K562 (cell line): ENCODE measurements at regions not wholly inside any gene's neighbourhood (a gene's known extent, or its start where the extent isn't known, plus 50 kb on each side); places are given as distances from the start of the nearest gene placed in this dataset.

ENCODE experiments used
- ATAC-seq: fragments of 200-7000 bp; cut with Tn5 transposase; 3 replicates; pipeline ENCODE4 v1.9.1; 2020; ENCODE audit warnings: moderate library complexity
- BruUV-seq: library from RNA; stranded (reverse); fragments of 400-500 nt; replicated peaks from 2 replicates; lab custom pipeline; 2021; lab: Mats Ljungman, UMichigan
- CTCF ChIA-PET: fragments of 300-600 bp; formaldehyde crosslinking; extraction: SDS; loops from one replicate; lab custom pipeline; 2021; ENCODE audit warnings: low intra/inter-chr PET ratio; lab: Yijun Ruan, JAX
- POLR2A ChIA-PET: fragments of 300-600, 350-650 bp; sonication (Branson Sonifier 250); formaldehyde crosslinking; extraction: SDS; loops from one replicate; lab custom pipeline; 2021; ENCODE audit warnings: antibody characterized with exemption, inconsistent platforms; lab: Yijun Ruan, JAX
- DNase-seq, 4 experiments: peaks; one replicate each; pipeline versions ENCODE4 v3.0.0 to v3.0.0-alpha.2; 2011 to 2018; ENCODE audit warnings: low spot score in 3 of 4, mixed read lengths in 3 of 4; ENCODE audit errors: extremely low read depth in 1 of 4
- FAIRE-seq: peaks from 2 replicates; lab custom pipeline; 2011; peaks lifted over from hg19 to GRCh38; lab: Jason Lieb, UNC
- H2AFZ ChIP-seq: 2 replicates; pipeline ENCODE4 v1.6.0; 2011; ENCODE audit warnings: low read depth, low read length, control low read depth, inconsistent platforms
- H3K27ac ChIP-seq: fragments of 200-600 bp; 3 replicates; pipeline ENCODE4 v1.8.0; 2011; ENCODE audit warnings: low read depth, mild to moderate bottlenecking, control low read depth, inconsistent platforms, low read length, moderate library complexity, mixed read lengths; ENCODE audit errors: extremely low read depth
- H3K27me3 ChIP-seq, 2 experiments: fragments of 300-600 bp in 1 of 2; 2 replicates in 1 of 2; 3 replicates in 1 of 2; pipeline versions ENCODE4 v1.6.0 to v1.8.0; 2011; ENCODE audit warnings: inconsistent platforms in 2 of 2, low read length in 2 of 2, mild to moderate bottlenecking in 1 of 2, mixed read lengths in 1 of 2, moderate library complexity in 1 of 2; ENCODE audit not compliant: control insufficient read depth in 2 of 2, insufficient read depth in 2 of 2
- H3K36me3 ChIP-seq: fragments of 300-600 bp; 3 replicates; pipeline ENCODE4 v1.8.0; 2011; ENCODE audit warnings: mild to moderate bottlenecking, low read length, inconsistent platforms; ENCODE audit not compliant: control insufficient read depth, insufficient read depth
- H3K4me1 ChIP-seq, 2 experiments: fragments of 200-600 bp in 1 of 2; replicated peaks in 1 of 2; 2 replicates in 1 of 2; 3 replicates in 1 of 2; pipeline versions ENCODE4 v1.5.1 to v1.8.0; 2011; ENCODE audit warnings: inconsistent platforms in 2 of 2, low read length in 2 of 2, mild to moderate bottlenecking in 1 of 2, mixed read lengths in 1 of 2, moderate library complexity in 1 of 2; ENCODE audit not compliant: control insufficient read depth in 2 of 2, insufficient read depth in 2 of 2
- H3K4me2 ChIP-seq: 2 replicates; pipeline ENCODE4 v1.6.1; 2011; ENCODE audit warnings: low read length, control low read depth, inconsistent platforms, mixed read lengths; ENCODE audit not compliant: insufficient read depth
- H3K4me3 ChIP-seq: fragments of 200-600 bp; sonication (generic), shearing (Covaris generic); 2 replicates; pipeline ENCODE4 v1.5.1; 2016; ENCODE audit warnings: control low read depth, inconsistent platforms
- H3K79me2 ChIP-seq: fragments of 200-600 bp; 3 replicates; pipeline ENCODE4 v1.8.0; 2011; ENCODE audit warnings: low read length, inconsistent platforms; ENCODE audit not compliant: control insufficient read depth, insufficient read depth
- H3K9ac ChIP-seq, 2 experiments: 2 replicates each; pipeline versions ENCODE4 v1.6.0 to v1.6.1; 2011; ENCODE audit warnings: low read depth in 2 of 2, low read length in 2 of 2, control low read depth in 1 of 2, inconsistent platforms in 1 of 2, mild to moderate bottlenecking in 1 of 2, mixed read lengths in 1 of 2; ENCODE audit not compliant: insufficient read depth in 1 of 2
- H3K9me1 ChIP-seq: one replicate; pipeline ENCODE4 v1.6.0; 2011; ENCODE audit warnings: inconsistent platforms, mild to moderate bottlenecking, low read length, moderate library complexity; ENCODE audit not compliant: control insufficient read depth, insufficient read depth
- H3K9me3 ChIP-seq: replicated peaks from 2 replicates; pipeline ENCODE4 v1.5.1; 2011; ENCODE audit warnings: low read depth, low read length, inconsistent platforms; ENCODE audit not compliant: control insufficient read depth, insufficient read depth
- H4K20me1 ChIP-seq: replicated peaks from 2 replicates; pipeline ENCODE4 v1.6.1; 2011; ENCODE audit warnings: low read length, inconsistent platforms, mixed read lengths; ENCODE audit not compliant: control insufficient read depth, insufficient read depth
- HMG20B ChIP-seq: fragments of 250-450 bp; sonication (Bioruptor Pico); IDR thresholded peaks from 2 replicates; pipeline ENCODE4 v1.5.0; 2021; ENCODE audit warnings: mild to moderate bottlenecking
- MCM5 ChIP-seq: fragments of 450-650 bp; IDR thresholded peaks from 2 replicates; pipeline ENCODE4 v1.6.1; 2016; ENCODE audit warnings: low read depth
- NONO ChIP-seq, 2 experiments: fragments of 200-400 bp in 1 of 2; fragments of 450-650 bp in 1 of 2; formaldehyde crosslinking in 1 of 2; IDR thresholded peaks; 2 replicates each; pipeline ENCODE4 v1.6.1; 2017; ENCODE audit warnings: low read depth in 2 of 2, mild to moderate bottlenecking in 2 of 2, moderate library complexity in 2 of 2, low read length in 1 of 2
- PHF21A ChIP-seq: fragments of 450-650 bp; IDR thresholded peaks from 2 replicates; pipeline ENCODE4 v1.6.1; 2017; ENCODE audit warnings: low read depth, borderline replicate concordance
- ZNF232 ChIP-seq: sonication (generic); formaldehyde crosslinking; IDR thresholded peaks from 2 replicates; pipeline ENCODE4 v1.8.0; 2022; ENCODE audit warnings: mild to moderate bottlenecking, missing genetic modification reagents
- WGBS: fragments of 100-300 bp; shearing (Covaris generic); methylation state at CpG from one replicate; pipeline ENCODE4 v1.1.6; 2016; ENCODE audit warnings: low coverage, mixed read lengths; ENCODE audit not compliant: insufficient coverage; ENCODE audit errors: missing lambda C conversion rate; 5-methylcytosine and 5-hydroxymethylcytosine counted together
- in situ Hi-C: fragments of 300-500 bp; cut with MboI; formaldehyde crosslinking; loops from 4 replicates; pipeline ENCODE4 v1.15.0; 2018; ENCODE audit warnings: inconsistent platforms, mixed read lengths
- intact Hi-C: fragments of 100-400 bp; cut with micrococcal nuclease; formaldehyde crosslinking; loops from 2 replicates; pipeline ENCODE4 v1.14.2; 2022
- TF ChIP-seq, protein P1 (sequence below): fragments of 250-450 bp; sonication (Bioruptor Pico); IDR thresholded peaks from 2 replicates; pipeline ENCODE4 v1.8.0; 2021; ENCODE audit warnings: moderate library complexity, mild to moderate bottlenecking, inconsistent platforms
- TF ChIP-seq, protein P2 (sequence below): fragments of 250-450 bp; sonication (Bioruptor Pico); IDR thresholded peaks from 2 replicates; pipeline ENCODE4 v1.4.0; 2020
- TF ChIP-seq, protein P3 (sequence below): fragments of 450-650 bp; formaldehyde crosslinking; IDR thresholded peaks from 2 replicates; pipeline ENCODE4 v1.4.0; 2020; ENCODE audit warnings: mild to moderate bottlenecking, mixed read lengths
- TF ChIP-seq, protein P4 (sequence below): sonication (generic); formaldehyde crosslinking; IDR thresholded peaks from 2 replicates; pipeline ENCODE4 v1.8.0; 2022; ENCODE audit warnings: mild to moderate bottlenecking, missing genetic modification reagents, borderline replicate concordance

DNA sequence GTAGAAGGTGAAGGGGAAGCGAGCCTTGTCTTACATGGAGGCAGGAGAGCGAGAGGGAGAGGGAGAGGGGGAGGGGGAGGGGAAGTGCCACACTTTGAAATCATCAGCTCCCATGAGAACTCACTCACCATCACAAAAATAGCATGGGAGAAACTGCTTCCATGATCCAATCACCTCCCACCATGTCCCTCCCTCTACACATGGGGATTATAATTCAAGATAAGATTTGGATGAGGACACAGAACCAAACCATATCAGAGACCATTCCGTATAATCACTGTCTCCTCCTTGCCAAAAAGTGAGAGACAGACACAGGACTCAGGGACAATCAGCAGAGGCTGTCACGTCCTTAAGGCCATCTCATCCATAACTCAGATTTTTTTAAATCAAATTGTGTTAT is 187.7 kb upstream of the TAS2R1 start (continued):
- TF ChIP-seq, protein P1, sequence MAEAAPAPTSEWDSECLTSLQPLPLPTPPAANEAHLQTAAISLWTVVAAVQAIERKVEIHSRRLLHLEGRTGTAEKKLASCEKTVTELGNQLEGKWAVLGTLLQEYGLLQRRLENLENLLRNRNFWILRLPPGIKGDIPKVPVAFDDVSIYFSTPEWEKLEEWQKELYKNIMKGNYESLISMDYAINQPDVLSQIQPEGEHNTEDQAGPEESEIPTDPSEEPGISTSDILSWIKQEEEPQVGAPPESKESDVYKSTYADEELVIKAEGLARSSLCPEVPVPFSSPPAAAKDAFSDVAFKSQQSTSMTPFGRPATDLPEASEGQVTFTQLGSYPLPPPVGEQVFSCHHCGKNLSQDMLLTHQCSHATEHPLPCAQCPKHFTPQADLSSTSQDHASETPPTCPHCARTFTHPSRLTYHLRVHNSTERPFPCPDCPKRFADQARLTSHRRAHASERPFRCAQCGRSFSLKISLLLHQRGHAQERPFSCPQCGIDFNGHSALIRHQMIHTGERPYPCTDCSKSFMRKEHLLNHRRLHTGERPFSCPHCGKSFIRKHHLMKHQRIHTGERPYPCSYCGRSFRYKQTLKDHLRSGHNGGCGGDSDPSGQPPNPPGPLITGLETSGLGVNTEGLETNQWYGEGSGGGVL (CRISPR knock-in tag): no peak

DNA sequence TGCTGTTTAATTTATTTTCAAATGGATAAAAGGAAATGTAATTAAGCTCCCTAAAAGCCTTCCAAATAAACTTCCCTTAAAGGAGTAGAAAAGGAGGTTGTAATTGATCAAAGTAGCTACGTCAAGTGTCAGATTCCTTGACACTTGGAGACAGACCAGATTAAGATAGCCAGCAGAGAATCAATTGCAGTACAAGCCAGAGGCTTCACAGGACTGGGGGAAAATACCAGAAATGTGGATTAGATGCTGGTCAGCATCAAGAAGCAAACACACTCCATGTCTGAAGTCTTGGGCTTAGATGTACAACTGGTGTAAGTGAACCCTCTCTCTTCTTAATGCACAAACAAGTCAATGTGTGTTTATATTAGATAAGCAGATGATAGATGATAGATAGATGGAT is 184.9 kb upstream of the TAS2R1 start:
- FAIRE-seq (no peak), DNase-seq (no peak)
- in situ Hi-C loops: no loop called here
- TF ChIP-seq NONO (IDR thresholded peaks at IDR 0.05; ENCODE audit: low read depth in 2 of 2, low read length in 1 of 2): no peak
- TF ChIP-seq ZNF232 (CRISPR knock-in tag): no peak
- TF ChIP-seq, protein P2, sequence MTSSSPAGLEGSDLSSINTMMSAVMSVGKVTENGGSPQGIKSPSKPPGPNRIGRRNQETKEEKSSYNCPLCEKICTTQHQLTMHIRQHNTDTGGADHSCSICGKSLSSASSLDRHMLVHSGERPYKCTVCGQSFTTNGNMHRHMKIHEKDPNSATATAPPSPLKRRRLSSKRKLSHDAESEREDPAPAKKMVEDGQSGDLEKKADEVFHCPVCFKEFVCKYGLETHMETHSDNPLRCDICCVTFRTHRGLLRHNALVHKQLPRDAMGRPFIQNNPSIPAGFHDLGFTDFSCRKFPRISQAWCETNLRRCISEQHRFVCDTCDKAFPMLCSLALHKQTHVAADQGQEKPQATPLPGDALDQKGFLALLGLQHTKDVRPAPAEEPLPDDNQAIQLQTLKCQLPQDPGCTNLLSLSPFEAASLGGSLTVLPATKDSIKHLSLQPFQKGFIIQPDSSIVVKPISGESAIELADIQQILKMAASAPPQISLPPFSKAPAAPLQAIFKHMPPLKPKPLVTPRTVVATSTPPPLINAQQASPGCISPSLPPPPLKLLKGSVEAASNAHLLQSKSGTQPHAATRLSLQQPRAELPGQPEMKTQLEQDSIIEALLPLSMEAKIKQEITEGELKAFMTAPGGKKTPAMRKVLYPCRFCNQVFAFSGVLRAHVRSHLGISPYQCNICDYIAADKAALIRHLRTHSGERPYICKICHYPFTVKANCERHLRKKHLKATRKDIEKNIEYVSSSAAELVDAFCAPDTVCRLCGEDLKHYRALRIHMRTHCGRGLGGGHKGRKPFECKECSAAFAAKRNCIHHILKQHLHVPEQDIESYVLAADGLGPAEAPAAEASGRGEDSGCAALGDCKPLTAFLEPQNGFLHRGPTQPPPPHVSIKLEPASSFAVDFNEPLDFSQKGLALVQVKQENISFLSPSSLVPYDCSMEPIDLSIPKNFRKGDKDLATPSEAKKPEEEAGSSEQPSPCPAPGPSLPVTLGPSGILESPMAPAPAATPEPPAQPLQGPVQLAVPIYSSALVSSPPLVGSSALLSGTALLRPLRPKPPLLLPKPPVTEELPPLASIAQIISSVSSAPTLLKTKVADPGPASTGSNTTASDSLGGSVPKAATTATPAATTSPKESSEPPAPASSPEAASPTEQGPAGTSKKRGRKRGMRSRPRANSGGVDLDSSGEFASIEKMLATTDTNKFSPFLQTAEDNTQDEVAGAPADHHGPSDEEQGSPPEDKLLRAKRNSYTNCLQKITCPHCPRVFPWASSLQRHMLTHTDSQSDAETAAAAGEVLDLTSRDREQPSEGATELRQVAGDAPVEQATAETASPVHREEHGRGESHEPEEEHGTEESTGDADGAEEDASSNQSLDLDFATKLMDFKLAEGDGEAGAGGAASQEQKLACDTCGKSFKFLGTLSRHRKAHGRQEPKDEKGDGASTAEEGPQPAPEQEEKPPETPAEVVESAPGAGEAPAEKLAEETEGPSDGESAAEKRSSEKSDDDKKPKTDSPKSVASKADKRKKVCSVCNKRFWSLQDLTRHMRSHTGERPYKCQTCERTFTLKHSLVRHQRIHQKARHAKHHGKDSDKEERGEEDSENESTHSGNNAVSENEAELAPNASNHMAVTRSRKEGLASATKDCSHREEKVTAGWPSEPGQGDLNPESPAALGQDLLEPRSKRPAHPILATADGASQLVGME (CRISPR knock-in tag): no peak
- TF ChIP-seq PHF21A: no peak
- TF ChIP-seq, protein P3, sequence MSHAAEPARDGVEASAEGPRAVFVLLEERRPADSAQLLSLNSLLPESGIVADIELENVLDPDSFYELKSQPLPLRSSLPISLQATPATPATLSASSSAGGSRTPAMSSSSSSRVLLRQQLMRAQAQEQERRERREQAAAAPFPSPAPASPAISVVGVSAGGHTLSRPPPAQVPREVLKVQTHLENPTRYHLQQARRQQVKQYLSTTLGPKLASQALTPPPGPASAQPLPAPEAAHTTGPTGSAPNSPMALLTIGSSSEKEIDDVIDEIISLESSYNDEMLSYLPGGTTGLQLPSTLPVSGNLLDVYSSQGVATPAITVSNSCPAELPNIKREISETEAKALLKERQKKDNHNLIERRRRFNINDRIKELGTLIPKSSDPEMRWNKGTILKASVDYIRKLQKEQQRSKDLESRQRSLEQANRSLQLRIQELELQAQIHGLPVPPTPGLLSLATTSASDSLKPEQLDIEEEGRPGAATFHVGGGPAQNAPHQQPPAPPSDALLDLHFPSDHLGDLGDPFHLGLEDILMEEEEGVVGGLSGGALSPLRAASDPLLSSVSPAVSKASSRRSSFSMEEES (CRISPR knock-in tag): no peak
- no peak for TF ChIP-seq MCM5
- TF ChIP-seq HMG20B (CRISPR knock-in tag): no peak
- TF ChIP-seq, protein P4, sequence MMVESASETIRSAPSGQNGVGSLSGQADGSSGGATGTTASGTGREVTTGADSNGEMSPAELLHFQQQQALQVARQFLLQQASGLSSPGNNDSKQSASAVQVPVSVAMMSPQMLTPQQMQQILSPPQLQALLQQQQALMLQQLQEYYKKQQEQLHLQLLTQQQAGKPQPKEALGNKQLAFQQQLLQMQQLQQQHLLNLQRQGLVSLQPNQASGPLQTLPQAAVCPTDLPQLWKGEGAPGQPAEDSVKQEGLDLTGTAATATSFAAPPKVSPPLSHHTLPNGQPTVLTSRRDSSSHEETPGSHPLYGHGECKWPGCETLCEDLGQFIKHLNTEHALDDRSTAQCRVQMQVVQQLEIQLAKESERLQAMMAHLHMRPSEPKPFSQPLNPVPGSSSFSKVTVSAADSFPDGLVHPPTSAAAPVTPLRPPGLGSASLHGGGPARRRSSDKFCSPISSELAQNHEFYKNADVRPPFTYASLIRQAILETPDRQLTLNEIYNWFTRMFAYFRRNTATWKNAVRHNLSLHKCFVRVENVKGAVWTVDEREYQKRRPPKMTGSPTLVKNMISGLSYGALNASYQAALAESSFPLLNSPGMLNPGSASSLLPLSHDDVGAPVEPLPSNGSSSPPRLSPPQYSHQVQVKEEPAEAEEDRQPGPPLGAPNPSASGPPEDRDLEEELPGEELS: no peak

More for the DNA sequence above, 184.9 kb upstream of the TAS2R1 start:
- Histone ChIP-seq H3K36me3 (no peaks in the 10 kb centered on the region), H3K9me1 (no peaks in the 10 kb centered on the region), H3K4me1 (no peaks in the 10 kb centered on the region), H3K4me3 (no peak overlapping the region), H3K27me3 (no peaks in the 10 kb centered on the region), H3K9ac (no peak overlapping the region), H2AFZ (no peak overlapping the region), H3K79me2 (no peaks in the 10 kb centered on the region), H4K20me1 (no peaks in the 10 kb centered on the region), H3K4me2 (no peak overlapping the region), H3K9me3 (no peaks in the 10 kb centered on the region), H3K27ac (no peak overlapping the region)
- no TSS peak for BruUV-seq
- intact Hi-C loops: no loop called here
- no peak for ATAC-seq
- POLR2A ChIA-PET: no interaction called here
- CTCF ChIA-PET: no interaction called here
- WGBS: 5% methylated on average over 1 of the region's 1 CpG
